Brain microvascular endothelial cell (primary cell): ENCODE measurements at regions not wholly inside any gene's neighbourhood (a gene's known extent, or its start where the extent isn't known, plus 50 kb on each side); places are given as distances from the start of the nearest gene placed in this dataset.

ENCODE experiments used
- DNase-seq: peaks from one replicate; pipeline ENCODE4 v3.0.0-alpha.2; 2020
- H3K27ac ChIP-seq: fragments of 250-450 bp; sonication (Bioruptor Pico); 2 replicates; pipeline ENCODE4 v1.5.1; 2020; ENCODE audit warnings: mild to moderate bottlenecking, moderate library complexity
- H3K27me3 ChIP-seq: fragments of 250-450 bp; sonication (Bioruptor Pico); replicated peaks from 2 replicates; pipeline ENCODE4 v1.5.1; 2020; ENCODE audit warnings: mild to moderate bottlenecking
- H3K36me3 ChIP-seq: fragments of 250-450 bp; sonication (Bioruptor Pico); replicated peaks from 2 replicates; pipeline ENCODE4 v1.5.1; 2020; ENCODE audit warnings: mild to moderate bottlenecking
- H3K4me3 ChIP-seq: 2 replicates; pipeline ENCODE4 v1.5.1; 2011; ENCODE audit warnings: low read depth, mild to moderate bottlenecking, control low read depth, low read length, moderate library complexity
- in situ Hi-C: cut with HindIII; loops from 2 replicates; pipeline ENCODE4 v1.10.0; 2017; ENCODE audit warnings: low sequenced_read_pairs, low pct_ligation_motif_present
- TF ChIP-seq, protein P1 (sequence below): IDR thresholded peaks from 2 replicates; pipeline ENCODE4 v1.5.1; 2011; ENCODE audit warnings: low read depth, mild to moderate bottlenecking, moderate library complexity, low read length, control low read depth, inconsistent platforms; ENCODE audit errors: missing control alignments

- in situ Hi-C loops: no loop called here
- no peaks in the 10 kb centered on the region for H3K36me3 ChIP-seq
- DNase-seq: no peak
- no peaks in the 10 kb centered on the region for H3K27me3 ChIP-seq
- TF ChIP-seq, protein P1, sequence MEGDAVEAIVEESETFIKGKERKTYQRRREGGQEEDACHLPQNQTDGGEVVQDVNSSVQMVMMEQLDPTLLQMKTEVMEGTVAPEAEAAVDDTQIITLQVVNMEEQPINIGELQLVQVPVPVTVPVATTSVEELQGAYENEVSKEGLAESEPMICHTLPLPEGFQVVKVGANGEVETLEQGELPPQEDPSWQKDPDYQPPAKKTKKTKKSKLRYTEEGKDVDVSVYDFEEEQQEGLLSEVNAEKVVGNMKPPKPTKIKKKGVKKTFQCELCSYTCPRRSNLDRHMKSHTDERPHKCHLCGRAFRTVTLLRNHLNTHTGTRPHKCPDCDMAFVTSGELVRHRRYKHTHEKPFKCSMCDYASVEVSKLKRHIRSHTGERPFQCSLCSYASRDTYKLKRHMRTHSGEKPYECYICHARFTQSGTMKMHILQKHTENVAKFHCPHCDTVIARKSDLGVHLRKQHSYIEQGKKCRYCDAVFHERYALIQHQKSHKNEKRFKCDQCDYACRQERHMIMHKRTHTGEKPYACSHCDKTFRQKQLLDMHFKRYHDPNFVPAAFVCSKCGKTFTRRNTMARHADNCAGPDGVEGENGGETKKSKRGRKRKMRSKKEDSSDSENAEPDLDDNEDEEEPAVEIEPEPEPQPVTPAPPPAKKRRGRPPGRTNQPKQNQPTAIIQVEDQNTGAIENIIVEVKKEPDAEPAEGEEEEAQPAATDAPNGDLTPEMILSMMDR: no peak
- no peak overlapping the region for H3K4me3 ChIP-seq
- peak overlapping the region; percentile 84 for H3K27ac ChIP-seq
These were observed 693.5 kb upstream of the TENM3 start for GRCh38 chr4:181549576-181550188.

GRCh38 chr4:181550381-181550780, 692.8 kb upstream of the TENM3 start:
- Histone ChIP-seq H3K36me3 (no peaks in the 10 kb centered on the region), H3K27me3 (no peaks in the 10 kb centered on the region), H3K27ac (no peak overlapping the region), H3K4me3 (no peak overlapping the region)
- TF ChIP-seq, protein P1: no peak
- in situ Hi-C loops: no loop called here
- DNase-seq: no peak

DNA sequence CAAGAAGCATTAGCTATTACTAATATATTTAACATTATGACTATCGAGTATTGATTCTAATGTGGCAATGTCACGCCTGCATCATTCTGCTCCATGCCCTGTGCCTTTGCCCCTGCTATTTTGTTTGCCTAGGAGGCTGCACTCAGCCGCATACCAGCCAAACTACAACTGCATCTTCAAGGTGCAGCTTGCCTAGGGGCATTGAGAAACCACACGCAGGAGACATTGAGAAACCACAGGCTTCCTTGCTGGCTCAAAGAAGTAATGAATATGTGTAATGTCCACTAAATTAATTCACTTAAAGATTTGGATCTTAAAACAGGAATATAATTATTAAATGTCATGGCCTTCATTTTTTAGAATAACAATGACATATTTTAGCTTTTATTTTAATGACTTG, 683.6 kb upstream of the TENM3 start:
- no peaks in the 10 kb centered on the region for H3K36me3 ChIP-seq
- no peaks in the 10 kb centered on the region for H3K27me3 ChIP-seq
- in situ Hi-C loops: no loop called here
- TF ChIP-seq, protein P1: no peak
- no peak overlapping the region for H3K27ac ChIP-seq
- H3K4me3 ChIP-seq: no peak overlapping the region
- no peak for DNase-seq

- no peaks in the 10 kb centered on the region for H3K27me3 ChIP-seq
- no peak overlapping the region for H3K4me3 ChIP-seq
- no peak overlapping the region for H3K27ac ChIP-seq
- DNase-seq: no peak
- in situ Hi-C loops: no loop called here
- H3K36me3 ChIP-seq: no peaks in the 10 kb centered on the region
- TF ChIP-seq, protein P1: no peak
These were observed 680.8 kb upstream of the TENM3 start for GRCh38 chr4:181562399-181562798.

GRCh38 chr4:181564625-181565024, 678.6 kb upstream of the TENM3 start:
- in situ Hi-C loops: no loop called here
- TF ChIP-seq, protein P1: no peak
- Histone ChIP-seq H3K4me3 (no peak overlapping the region), H3K27me3 (no peaks in the 10 kb centered on the region), H3K36me3 (no peaks in the 10 kb centered on the region), H3K27ac (no peak overlapping the region)
- no peak for DNase-seq

GRCh38 chr4:181566490-181566889, 676.7 kb upstream of the TENM3 start:
- no peak overlapping the region for H3K4me3 ChIP-seq
- H3K27ac ChIP-seq: no peak overlapping the region
- no peaks in the 10 kb centered on the region for H3K36me3 ChIP-seq
- peak; percentile 18 for DNase-seq
- in situ Hi-C loops: no loop called here
- no peaks in the 10 kb centered on the region for H3K27me3 ChIP-seq
- TF ChIP-seq, protein P1: no peak
